Vagina (tissue), 2 donors: ENCODE measurements at regions not wholly inside any gene's neighbourhood (a gene's known extent, or its start where the extent isn't known, plus 50 kb on each side); places are given as distances from the start of the nearest gene placed in this dataset.

Experiments used
- POLR2A ChIP-seq, 2 donors: fragments of 450-650 bp; IDR thresholded peaks; one replicate each; pipeline ENCODE4 v1.6.1; 2017; ENCODE audit warnings: antibody characterized with exemption in 2 of 2, mild to moderate bottlenecking in 2 of 2, moderate library complexity in 2 of 2
- POLR2AphosphoS5 ChIP-seq, 2 donors: sonication (generic); formaldehyde crosslinking; IDR thresholded peaks; one replicate each; pipeline ENCODE4 v1.9.0; 2017; ENCODE audit warnings: antibody characterized with exemption in 2 of 2, mild to moderate bottlenecking in 2 of 2, low read depth in 1 of 2; ENCODE audit not compliant: insufficient read depth in 1 of 2
- TF ChIP-seq, protein P1 (sequence below), 3 experiments: fragments of 450-650 bp in 2 of 3; fragments of 200-600 bp in 1 of 3; sonication (generic) in 1 of 3; IDR thresholded peaks; one replicate each; pipeline ENCODE4 v1.5.1; 2017 to 2019; ENCODE audit warnings: antibody characterized with exemption in 3 of 3, mild to moderate bottlenecking in 2 of 3, moderate library complexity in 2 of 3

DNA sequence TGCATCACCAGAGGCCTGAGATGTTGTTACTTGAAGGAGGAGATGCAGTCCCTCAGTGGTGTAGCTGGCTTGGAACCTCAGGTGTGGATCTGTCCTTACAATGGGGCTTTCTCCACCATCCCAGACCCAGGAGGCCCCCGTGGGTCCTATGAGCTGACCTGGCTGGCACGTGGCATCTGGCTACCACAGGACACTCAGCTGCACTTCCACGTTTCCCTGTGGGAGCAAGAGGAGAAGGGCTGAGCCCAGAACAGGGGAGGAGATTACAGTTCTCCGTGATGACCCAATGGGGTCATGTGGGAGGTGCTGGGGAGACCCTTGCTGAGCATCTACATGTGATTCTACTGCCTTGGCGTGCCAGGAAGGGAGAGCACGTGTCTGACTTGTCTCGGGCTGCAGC is 1448.4 kb downstream of the TBC1D22A start:
- TF ChIP-seq POLR2A (IDR thresholded peaks at IDR 0.05) (no peak), POLR2AphosphoS5 (IDR thresholded peaks at IDR 0.05; ENCODE audit: insufficient read depth in 1 of 2, low read depth in 1 of 2) (no peak)
- TF ChIP-seq, protein P1, sequence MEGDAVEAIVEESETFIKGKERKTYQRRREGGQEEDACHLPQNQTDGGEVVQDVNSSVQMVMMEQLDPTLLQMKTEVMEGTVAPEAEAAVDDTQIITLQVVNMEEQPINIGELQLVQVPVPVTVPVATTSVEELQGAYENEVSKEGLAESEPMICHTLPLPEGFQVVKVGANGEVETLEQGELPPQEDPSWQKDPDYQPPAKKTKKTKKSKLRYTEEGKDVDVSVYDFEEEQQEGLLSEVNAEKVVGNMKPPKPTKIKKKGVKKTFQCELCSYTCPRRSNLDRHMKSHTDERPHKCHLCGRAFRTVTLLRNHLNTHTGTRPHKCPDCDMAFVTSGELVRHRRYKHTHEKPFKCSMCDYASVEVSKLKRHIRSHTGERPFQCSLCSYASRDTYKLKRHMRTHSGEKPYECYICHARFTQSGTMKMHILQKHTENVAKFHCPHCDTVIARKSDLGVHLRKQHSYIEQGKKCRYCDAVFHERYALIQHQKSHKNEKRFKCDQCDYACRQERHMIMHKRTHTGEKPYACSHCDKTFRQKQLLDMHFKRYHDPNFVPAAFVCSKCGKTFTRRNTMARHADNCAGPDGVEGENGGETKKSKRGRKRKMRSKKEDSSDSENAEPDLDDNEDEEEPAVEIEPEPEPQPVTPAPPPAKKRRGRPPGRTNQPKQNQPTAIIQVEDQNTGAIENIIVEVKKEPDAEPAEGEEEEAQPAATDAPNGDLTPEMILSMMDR (IDR thresholded peaks at IDR 0.05) = no peak
